MCF 10A (cell line): ENCODE measurements at regions not wholly inside any gene's neighbourhood (a gene's known extent, or its start where the extent isn't known, plus 50 kb on each side); places are given as distances from the start of the nearest gene placed in this dataset.

Source experiments
- BruUV-seq: library from RNA; stranded (reverse); fragments of 400-500 nt; replicated peaks from 2 replicates; lab custom pipeline; 2021; lab: Mats Ljungman, UMichigan
- CTCF ChIA-PET: fragments of 300-600 bp; sonication (Branson Sonifier 250); formaldehyde crosslinking; extraction: SDS; loops from one replicate; lab custom pipeline; 2021; ENCODE audit warnings: antibody characterized with exemption, inconsistent platforms; lab: Yijun Ruan, JAX
- POLR2A ChIA-PET: fragments of 300-600, 350-650 bp; sonication (Branson Sonifier 250); formaldehyde crosslinking; extraction: SDS; loops from one replicate; lab custom pipeline; 2020; ENCODE audit warnings: antibody characterized with exemption, inconsistent platforms; lab: Yijun Ruan, JAX
- DNase-seq: peaks from one replicate; pipeline ENCODE4 v3.0.0-alpha.2; 2018; ENCODE audit not compliant: unreplicated experiment
- H3K27ac Mint-ChIP-seq: one replicate; pipeline ENCODE4 v1.8.0; 2022; ENCODE audit warnings: mild to moderate bottlenecking, low read depth, mixed read lengths; ENCODE audit not compliant: unreplicated experiment
- H3K27me3 Mint-ChIP-seq: one replicate; pipeline ENCODE4 v1.8.0; 2022; ENCODE audit warnings: mixed read lengths; ENCODE audit not compliant: insufficient read depth, unreplicated experiment
- H3K36me3 Mint-ChIP-seq: one replicate; pipeline ENCODE4 v1.8.0; 2022; ENCODE audit warnings: mild to moderate bottlenecking, moderate library complexity, mixed read lengths; ENCODE audit not compliant: insufficient read depth, unreplicated experiment
- H3K4me1 Mint-ChIP-seq: one replicate; pipeline ENCODE4 v1.8.0; 2022; ENCODE audit warnings: mixed read lengths; ENCODE audit not compliant: insufficient read depth, unreplicated experiment
- H3K4me3 Mint-ChIP-seq: one replicate; pipeline ENCODE4 v1.8.0; 2022; ENCODE audit warnings: mild to moderate bottlenecking, moderate library complexity, mixed read lengths; ENCODE audit not compliant: unreplicated experiment
- H3K9me3 Mint-ChIP-seq: one replicate; pipeline ENCODE4 v1.8.0; 2022; ENCODE audit warnings: mixed read lengths; ENCODE audit not compliant: unreplicated experiment
- intact Hi-C: fragments of 100-400 bp; cut with micrococcal nuclease; formaldehyde crosslinking; loops from 2 replicates; pipeline ENCODE4 v1.14.1; 2022
- TF ChIP-seq, protein P1 (sequence below): fragments of 200-600 bp; IDR thresholded peaks from one replicate; pipeline ENCODE4 v1.8.0; 2022; ENCODE audit warnings: antibody characterized with exemption, mild to moderate bottlenecking; ENCODE audit not compliant: unreplicated experiment

DNA sequence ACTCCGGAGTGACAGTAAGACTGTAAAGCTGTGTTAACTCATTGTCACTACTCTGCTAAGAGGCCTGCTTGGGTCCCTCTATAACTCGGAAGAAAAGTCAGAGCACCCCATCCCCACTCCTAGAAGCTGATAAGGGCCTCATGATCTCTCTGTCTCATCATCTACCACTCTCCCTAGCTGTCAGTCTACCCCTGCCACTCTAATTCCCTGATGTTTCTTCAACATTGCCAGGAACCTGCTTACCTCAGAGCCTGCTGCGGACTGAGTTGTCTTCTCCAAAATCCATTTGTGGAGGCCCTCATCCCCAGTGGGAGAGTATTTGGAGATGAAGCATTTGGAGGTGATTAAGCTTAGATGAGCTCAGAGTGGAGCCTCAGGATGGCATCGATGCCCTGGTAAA, 1092.2 kb downstream of the TBC1D22A start:
- Mint-ChIP-seq H3K27me3 (peaks cover 50% of the 10 kb centered on the region), H3K4me3 (no peak overlapping the region), H3K4me1 (peaks cover 16% of the 10 kb centered on the region), H3K27ac (no peak overlapping the region), H3K36me3 (no peaks in the 10 kb centered on the region), H3K9me3 (peaks cover 8% of the 10 kb centered on the region)
- BruUV-seq = no TSS peak
- intact Hi-C loops = no loop called here
- ChIA-PET POLR2A (interaction anchor here (0.6 kb wide), 1 partner anchor 353 kb away, joined by 3 read pairs; no protein-coding TSS in a partner anchor), CTCF (interaction anchor here (0.6 kb wide), 1 partner anchor 186 kb away, joined by 3 read pairs; no protein-coding TSS in a partner anchor)
- TF ChIP-seq, protein P1, sequence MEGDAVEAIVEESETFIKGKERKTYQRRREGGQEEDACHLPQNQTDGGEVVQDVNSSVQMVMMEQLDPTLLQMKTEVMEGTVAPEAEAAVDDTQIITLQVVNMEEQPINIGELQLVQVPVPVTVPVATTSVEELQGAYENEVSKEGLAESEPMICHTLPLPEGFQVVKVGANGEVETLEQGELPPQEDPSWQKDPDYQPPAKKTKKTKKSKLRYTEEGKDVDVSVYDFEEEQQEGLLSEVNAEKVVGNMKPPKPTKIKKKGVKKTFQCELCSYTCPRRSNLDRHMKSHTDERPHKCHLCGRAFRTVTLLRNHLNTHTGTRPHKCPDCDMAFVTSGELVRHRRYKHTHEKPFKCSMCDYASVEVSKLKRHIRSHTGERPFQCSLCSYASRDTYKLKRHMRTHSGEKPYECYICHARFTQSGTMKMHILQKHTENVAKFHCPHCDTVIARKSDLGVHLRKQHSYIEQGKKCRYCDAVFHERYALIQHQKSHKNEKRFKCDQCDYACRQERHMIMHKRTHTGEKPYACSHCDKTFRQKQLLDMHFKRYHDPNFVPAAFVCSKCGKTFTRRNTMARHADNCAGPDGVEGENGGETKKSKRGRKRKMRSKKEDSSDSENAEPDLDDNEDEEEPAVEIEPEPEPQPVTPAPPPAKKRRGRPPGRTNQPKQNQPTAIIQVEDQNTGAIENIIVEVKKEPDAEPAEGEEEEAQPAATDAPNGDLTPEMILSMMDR = no peak
- no peak for DNase-seq

DNA sequence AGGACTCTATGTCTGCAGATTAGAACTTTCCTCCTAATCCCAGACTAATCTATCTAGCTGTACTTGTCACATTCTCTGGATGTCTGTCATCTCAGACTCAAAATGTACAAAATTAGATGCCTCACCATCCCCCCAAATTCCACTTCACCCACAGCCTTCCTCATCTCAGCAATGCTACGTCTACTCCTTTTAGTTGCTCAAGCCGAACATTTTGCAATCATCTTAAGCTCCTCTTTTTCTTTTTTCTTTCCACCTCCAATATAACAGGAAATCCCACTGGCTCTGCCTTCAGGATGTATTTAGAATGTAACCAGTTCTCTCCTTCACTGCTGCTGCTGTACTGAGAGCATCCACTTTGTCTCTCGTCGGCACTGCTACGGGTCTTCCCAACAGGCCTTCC, 1091.8 kb downstream of the TBC1D22A start:
- Mint-ChIP-seq H3K4me1 (peaks cover 18% of the 10 kb centered on the region), H3K36me3 (no peaks in the 10 kb centered on the region), H3K4me3 (no peak overlapping the region), H3K27ac (no peak overlapping the region), H3K27me3 (peaks cover 50% of the 10 kb centered on the region), H3K9me3 (peaks cover 8% of the 10 kb centered on the region)
- intact Hi-C loops = no loop called here
- ChIA-PET CTCF (interaction anchor here (0.6 kb wide), 1 partner anchor 186 kb away, joined by 3 read pairs; no protein-coding TSS in a partner anchor), POLR2A (interaction anchor here (0.6 kb wide), 1 partner anchor 354 kb away, joined by 3 read pairs; no protein-coding TSS in a partner anchor)
- BruUV-seq = no TSS peak
- no peak for DNase-seq
- TF ChIP-seq, protein P1 = no peak

DNA sequence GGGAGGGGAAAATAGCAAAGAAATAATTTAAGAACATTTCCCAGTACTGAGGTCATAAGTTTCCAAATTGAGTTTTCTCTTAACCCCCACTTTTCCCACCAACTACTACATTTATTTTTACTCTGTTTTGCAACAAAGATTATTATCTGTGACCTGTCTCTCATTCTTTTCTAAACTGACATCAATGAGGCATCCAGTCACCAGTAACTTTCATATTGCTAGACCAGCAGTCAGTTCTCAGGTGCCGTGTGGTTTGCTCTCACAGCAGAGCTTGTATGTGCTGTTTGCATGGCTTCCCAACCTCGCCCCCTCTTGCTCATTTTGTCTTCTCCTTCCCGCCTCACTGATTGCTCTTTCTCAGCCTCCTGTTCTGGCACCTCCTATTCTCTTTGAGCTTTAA, 1091.3 kb downstream of the TBC1D22A start:
- no peak for DNase-seq
- H3K27ac Mint-ChIP-seq = no peak overlapping the region
- H3K36me3 Mint-ChIP-seq = no peaks in the 10 kb centered on the region
- intact Hi-C loops = no loop called here
- H3K4me1 Mint-ChIP-seq = peaks cover 18% of the 10 kb centered on the region
- ChIA-PET POLR2A (no interaction called here), CTCF (no interaction called here)
- TF ChIP-seq, protein P1 = no peak
- H3K4me3 Mint-ChIP-seq = no peak overlapping the region
- peaks cover 8% of the 10 kb centered on the region for H3K9me3 Mint-ChIP-seq
- H3K27me3 Mint-ChIP-seq = peaks cover 50% of the 10 kb centered on the region
- no TSS peak for BruUV-seq

DNA sequence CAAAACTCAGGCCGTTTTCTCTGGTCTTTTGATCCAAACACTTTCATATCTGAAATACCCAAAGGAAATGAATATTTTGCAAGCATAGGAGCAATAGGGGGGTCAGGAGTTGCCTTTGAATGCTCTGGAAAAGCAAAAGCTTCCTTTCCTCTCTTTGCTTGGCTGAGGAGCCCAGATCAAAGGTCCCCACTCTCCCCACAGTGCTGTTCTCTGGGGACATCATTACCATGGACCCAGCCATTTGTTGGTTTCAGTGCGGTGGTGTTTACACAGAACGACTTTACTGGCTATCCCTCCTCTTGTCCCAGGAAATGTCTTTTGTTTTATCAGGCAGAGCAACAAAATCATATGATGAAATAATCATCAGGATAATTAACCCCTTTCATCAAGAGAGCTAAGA, 1089.1 kb downstream of the TBC1D22A start:
- Mint-ChIP-seq H3K4me3 (no peak overlapping the region), H3K27me3 (peaks cover 38% of the 10 kb centered on the region), H3K36me3 (no peaks in the 10 kb centered on the region), H3K9me3 (peaks cover 8% of the 10 kb centered on the region), H3K4me1 (peaks cover 18% of the 10 kb centered on the region), H3K27ac (no peak overlapping the region)
- DNase-seq = no peak
- no TSS peak for BruUV-seq
- TF ChIP-seq, protein P1 = no peak
- CTCF ChIA-PET = interaction anchor here (0.6 kb wide), 1 partner anchor 66 kb away, joined by 3 read pairs; no protein-coding TSS in a partner anchor
- intact Hi-C loops = no loop called here
- POLR2A ChIA-PET = no interaction called here
